NB4 (cell line): ENCODE measurements at regions not wholly inside any gene's neighbourhood (a gene's known extent, or its start where the extent isn't known, plus 50 kb on each side); places are given as distances from the start of the nearest gene placed in this dataset.

Source experiments
- DNase-seq: peaks from one replicate; pipeline ENCODE4 v3.0.0; 2010; ENCODE audit warnings: low read depth
- H3K4me3 ChIP-seq: one replicate; pipeline ENCODE4 v1.5.1; 2011; ENCODE audit warnings: mild to moderate bottlenecking, low read depth, low read length, moderate library complexity
- CTCF ChIP-seq: IDR thresholded peaks from one replicate; pipeline ENCODE4 v1.5.1; 2012; ENCODE audit warnings: low read depth, low read length
- MAX ChIP-seq: IDR thresholded peaks from 2 replicates; pipeline ENCODE4 v1.6.1; 2011; ENCODE audit warnings: low read depth, low read length
- MYC ChIP-seq: IDR thresholded peaks from 2 replicates; pipeline ENCODE4 v1.6.1; 2011; ENCODE audit warnings: low read depth, low read length
- POLR2A ChIP-seq: IDR thresholded peaks from 2 replicates; pipeline ENCODE4 v1.6.1; 2011; ENCODE audit warnings: mild to moderate bottlenecking; ENCODE audit not compliant: insufficient read length; ENCODE audit errors: extremely low read depth

- TF ChIP-seq CTCF (no peak), MAX (no peak), MYC (no peak), POLR2A (no peak)
- no peak overlapping the region for H3K4me3 ChIP-seq
- DNase-seq = no peak
Observed at GRCh38 chr1:8223526-8223925, 94.4 kb upstream of the SLC45A1 start.

GRCh38 chr1:8222789-8223188 lies 95.1 kb upstream of the SLC45A1 start:
- no peak for DNase-seq
- TF ChIP-seq MAX (no peak), MYC (no peak), POLR2A (no peak), CTCF (no peak)
- H3K4me3 ChIP-seq = no peak overlapping the region

- DNase-seq = no peak
- TF ChIP-seq MAX (no peak), CTCF (no peak), POLR2A (no peak), MYC (no peak)
- H3K4me3 ChIP-seq = no peak overlapping the region
Observed at GRCh38 chr1:8219530-8219929, 98.4 kb upstream of the SLC45A1 start.

- TF ChIP-seq MAX (peak; percentile 42), CTCF (no peak), POLR2A (no peak), MYC (peak; percentile 71)
- no peak overlapping the region for H3K4me3 ChIP-seq
- DNase-seq = peak; percentile 86
Observed at GRCh38 chr1:8218351-8219092, 99.4 kb upstream of the SLC45A1 start.

- no peak overlapping the region for H3K4me3 ChIP-seq
- DNase-seq = no peak
- TF ChIP-seq MYC (no peak), MAX (no peak), CTCF (no peak), POLR2A (no peak)
Observed at GRCh38 chr1:8217809-8218208, 100.1 kb upstream of the SLC45A1 start.
